Small intestine (tissue), 7 donors: ENCODE measurements at regions not wholly inside any gene's neighbourhood (a gene's known extent, or its start where the extent isn't known, plus 50 kb on each side); places are given as distances from the start of the nearest gene placed in this dataset.

Experiments
- DNase-seq, 2 donors: peaks; one replicate each; pipeline versions ENCODE4 v3.0.0 to v3.0.0-alpha.2; 2013
- FAIRE-seq: peaks from 2 replicates; lab custom pipeline; 2012; peaks lifted over from hg19 to GRCh38; lab: Jason Lieb, UNC
- H3K27ac ChIP-seq, 3 donors: one replicate each; pipeline ENCODE4 v1.5.1; 2013; ENCODE audit warnings: low read length in 2 of 3, mild to moderate bottlenecking in 2 of 3, control low read depth in 1 of 3, inconsistent platforms in 1 of 3, low read depth in 1 of 3, moderate library complexity in 1 of 3
- H3K27me3 ChIP-seq, 3 donors: one replicate each; pipeline ENCODE4 v1.6.1; 2013; ENCODE audit warnings: low read length in 3 of 3, inconsistent platforms in 1 of 3; ENCODE audit not compliant: control insufficient read depth in 3 of 3, insufficient read depth in 3 of 3
- H3K36me3 ChIP-seq, 3 donors: one replicate each; pipeline ENCODE4 v1.6.1; 2013; ENCODE audit warnings: low read length in 3 of 3, inconsistent platforms in 1 of 3, low read depth in 1 of 3, mild to moderate bottlenecking in 1 of 3, moderate library complexity in 1 of 3; ENCODE audit not compliant: control insufficient read depth in 3 of 3, insufficient read depth in 2 of 3
- H3K4me1 ChIP-seq, 3 donors: one replicate each; pipeline ENCODE4 v1.6.1; 2013; ENCODE audit warnings: low read length in 2 of 3, inconsistent platforms in 1 of 3, low read depth in 1 of 3, mild to moderate bottlenecking in 1 of 3, moderate library complexity in 1 of 3; ENCODE audit not compliant: control insufficient read depth in 3 of 3, insufficient read depth in 2 of 3
- H3K4me3 ChIP-seq, 3 donors: one replicate each; pipeline ENCODE4 v1.5.1; 2013; ENCODE audit warnings: low read length in 3 of 3, control low read depth in 1 of 3, inconsistent platforms in 1 of 3, low read depth in 1 of 3, mild to moderate bottlenecking in 1 of 3, moderate library complexity in 1 of 3
- H3K9me3 ChIP-seq, 2 donors: one replicate each; pipeline ENCODE4 v1.6.1; 2013; ENCODE audit warnings: low read depth in 1 of 2, low read length in 1 of 2; ENCODE audit not compliant: control insufficient read depth in 2 of 2, insufficient read depth in 1 of 2
- WGBS, 3 donors: extraction: QIAGEN DNeasy Blood & Tissue Kit; methylation state at CpG; one replicate each; pipeline ENCODE4 v1.1.7; 2013; 5-methylcytosine and 5-hydroxymethylcytosine counted together
- donor health status: healthy with polysubstance abuse.
- donor health status: control.
- donor health status: control.
- donor health status: Bipolar disorder and iron deficiency.
- donor health status: healthy.

GRCh38 chr3:17951241-17951640 lies 208.8 kb upstream of the TBC1D5 start:
- no peak for FAIRE-seq
- no peaks in the 10 kb centered on the region for H3K4me1 ChIP-seq

GRCh38 chr3:17949101-17949500 lies 206.7 kb upstream of the TBC1D5 start:
- Histone ChIP-seq H3K27me3 (no peaks in the 10 kb centered on the region), H3K9me3 (peaks cover 0 to 11% of the 10 kb centered on the region in 2 donors), H3K4me1 (no peaks in the 10 kb centered on the region), H3K27ac (no peak overlapping the region), H3K4me3 (no peak overlapping the region), H3K36me3 (no peaks in the 10 kb centered on the region)
- FAIRE-seq (no peak), DNase-seq (peak in 1 of 2 donors; percentile 17)
- 40 to 47% (median 43%) methylated on average over 6 of the region's 6 CpGs for WGBS, 3 donors

More at GRCh38 chr3:17951241-17951640, 208.8 kb upstream of the TBC1D5 start:
- 20 to 56% (median 35%) methylated on average over 2 of the region's 2 CpGs for WGBS, 3 donors
- H3K9me3 ChIP-seq = peaks cover 0 to 11% of the 10 kb centered on the region in 2 donors
- no peaks in the 10 kb centered on the region for H3K36me3 ChIP-seq
- peaks cover 0 to 3% (median 2%) of the 10 kb centered on the region in 3 donors for H3K27me3 ChIP-seq
- no peak overlapping the region for H3K27ac ChIP-seq
- H3K4me3 ChIP-seq = no peak overlapping the region
- peak in 1 of 2 donors; percentile 87 for DNase-seq

GRCh38 chr3:17947833-17948232 lies 205.4 kb upstream of the TBC1D5 start:
- Histone ChIP-seq H3K9me3 (peaks cover 0 to 11% of the 10 kb centered on the region in 2 donors), H3K36me3 (no peaks in the 10 kb centered on the region), H3K4me1 (no peaks in the 10 kb centered on the region), H3K4me3 (no peak overlapping the region), H3K27me3 (no peaks in the 10 kb centered on the region), H3K27ac (no peak overlapping the region)
- FAIRE-seq (no peak), DNase-seq (no peak)

GRCh38 chr3:17946619-17947018 lies 204.2 kb upstream of the TBC1D5 start:
- no peak overlapping the region for H3K4me3 ChIP-seq
- no peaks in the 10 kb centered on the region for H3K27me3 ChIP-seq
- no peaks in the 10 kb centered on the region for H3K36me3 ChIP-seq
- FAIRE-seq (no peak), DNase-seq (no peak)
- no peaks in the 10 kb centered on the region for H3K4me1 ChIP-seq
- H3K27ac ChIP-seq = no peak overlapping the region
- H3K9me3 ChIP-seq = peaks cover 0 to 8% of the 10 kb centered on the region in 2 donors
- WGBS, 3 donors = 73 to 83% (median 79%) methylated on average over 6 of the region's 6 CpGs

GRCh38 chr3:17945799-17946399 lies 203.5 kb upstream of the TBC1D5 start:
- Histone ChIP-seq H3K9me3 (peaks cover 0 to 2% of the 10 kb centered on the region in 2 donors), H3K36me3 (no peaks in the 10 kb centered on the region), H3K4me3 (no peak overlapping the region), H3K4me1 (no peaks in the 10 kb centered on the region), H3K27ac (no peak overlapping the region), H3K27me3 (no peaks in the 10 kb centered on the region)
- WGBS, 3 donors = 76 to 80% (median 76%) methylated on average over 6 of the region's 6 CpGs
- DNase-seq = no peak
- no peak for FAIRE-seq

GRCh38 chr3:17945018-17945798 lies 202.8 kb upstream of the TBC1D5 start:
- Histone ChIP-seq H3K4me3 (no peak overlapping the region), H3K27me3 (no peaks in the 10 kb centered on the region), H3K27ac (no peak overlapping the region), H3K4me1 (no peaks in the 10 kb centered on the region), H3K9me3 (no peaks in the 10 kb centered on the region), H3K36me3 (no peaks in the 10 kb centered on the region)
- peak in 1 of 2 donors; percentile 31 for DNase-seq
- 11 to 37% (median 12%) methylated on average over 2 of the region's 2 CpGs for whole genome bisulfite sequencing, 3 donors
- FAIRE-seq = no peak

- Histone ChIP-seq H3K27me3 (no peaks in the 10 kb centered on the region), H3K4me3 (no peak overlapping the region), H3K4me1 (no peaks in the 10 kb centered on the region), H3K36me3 (no peaks in the 10 kb centered on the region), H3K27ac (no peak overlapping the region), H3K9me3 (no peaks in the 10 kb centered on the region)
- WGBS, 3 donors = 78 to 81% (median 78%) methylated on average over 2 of the region's 2 CpGs
- no peak for DNase-seq
- FAIRE-seq = no peak
Measured at GRCh38 chr3:17942856-17943255, 200.4 kb upstream of the TBC1D5 start.

- H3K27me3 ChIP-seq = no peaks in the 10 kb centered on the region
- H3K36me3 ChIP-seq = no peaks in the 10 kb centered on the region
- no peak overlapping the region for H3K4me3 ChIP-seq
- H3K4me1 ChIP-seq = no peaks in the 10 kb centered on the region
- DNase-seq = no peak
- H3K9me3 ChIP-seq = no peaks in the 10 kb centered on the region
- H3K27ac ChIP-seq = no peak overlapping the region
- no peak for FAIRE-seq
Measured at GRCh38 chr3:17941766-17942165, 199.3 kb upstream of the TBC1D5 start.
